Caco-2 (cell line): ENCODE measurements at regions not wholly inside any gene's neighbourhood (a gene's known extent, or its start where the extent isn't known, plus 50 kb on each side); places are given as distances from the start of the nearest gene placed in this dataset.
A peak's percentile ranks its signal among the peaks of the same experiment; 100 is the strongest.

Source experiments
- BruUV-seq: library from RNA; stranded (reverse); fragments of 400-500 nt; replicated peaks from 2 replicates; lab custom pipeline; 2021; lab: Mats Ljungman, UMichigan
- CTCF ChIA-PET: fragments of 300-600 bp; sonication (Branson Sonifier 250); formaldehyde crosslinking; loops from one replicate; lab custom pipeline; 2022; ENCODE audit warnings: antibody characterized with exemption; lab: Charles Lee
- POLR2A ChIA-PET: fragments of 300-600 bp; sonication (Branson Sonifier 250); formaldehyde crosslinking; loops from one replicate; lab custom pipeline; 2022; ENCODE audit warnings: antibody characterized with exemption; lab: Charles Lee
- DNase-seq, 2 experiments: peaks; one replicate each; pipeline versions ENCODE4 v3.0.0 to v3.0.0-alpha.2; 2020 to 2022
- H3K27me3 ChIP-seq: replicated peaks from 2 replicates; pipeline ENCODE4 v1.6.0; 2011; ENCODE audit warnings: low read length; ENCODE audit not compliant: control insufficient read depth, insufficient read depth
- H3K36me3 ChIP-seq: 2 replicates; pipeline ENCODE4 v1.5.1; 2011; ENCODE audit warnings: low read length; ENCODE audit not compliant: control insufficient read depth, insufficient read depth
- H3K4me1 ChIP-seq: fragments of 250-450 bp; sonication (Bioruptor Pico); 2 replicates; pipeline ENCODE4 v1.5.1; 2020; ENCODE audit warnings: mild to moderate bottlenecking
- H3K4me3 ChIP-seq: 2 replicates; pipeline ENCODE4 v1.5.1; 2011; ENCODE audit warnings: low read depth, mild to moderate bottlenecking, control low read depth, low read length
- H3K9me3 ChIP-seq: fragments of 250-450 bp; sonication (Bioruptor Pico); 2 replicates; pipeline ENCODE4 v1.5.1; 2020; ENCODE audit warnings: mild to moderate bottlenecking, moderate library complexity
- H3K27ac Mint-ChIP-seq: one replicate; pipeline ENCODE4 v1.8.0; 2022; ENCODE audit warnings: mixed read lengths; ENCODE audit not compliant: unreplicated experiment
- H3K27me3 Mint-ChIP-seq: one replicate; pipeline ENCODE4 v1.8.0; 2022; ENCODE audit warnings: mixed read lengths; ENCODE audit not compliant: insufficient read depth, unreplicated experiment
- H3K36me3 Mint-ChIP-seq: one replicate; pipeline ENCODE4 v1.8.0; 2022; ENCODE audit warnings: mild to moderate bottlenecking, mixed read lengths; ENCODE audit not compliant: insufficient read depth, unreplicated experiment
- H3K4me1 Mint-ChIP-seq: one replicate; pipeline ENCODE4 v1.8.0; 2022; ENCODE audit warnings: low read depth, mixed read lengths; ENCODE audit not compliant: unreplicated experiment
- H3K4me3 Mint-ChIP-seq: one replicate; pipeline ENCODE4 v1.8.0; 2022; ENCODE audit warnings: mild to moderate bottlenecking, moderate library complexity, mixed read lengths; ENCODE audit not compliant: unreplicated experiment
- H3K9me3 Mint-ChIP-seq: one replicate; pipeline ENCODE4 v1.8.0; 2022; ENCODE audit warnings: mixed read lengths; ENCODE audit not compliant: unreplicated experiment
- intact Hi-C: fragments of 100-400 bp; cut with micrococcal nuclease; formaldehyde crosslinking; loops from one replicate; pipeline ENCODE4 v1.10.0; 2022; ENCODE audit not compliant: unreplicated experiment
- TF ChIP-seq, protein P1 (sequence below), 2 experiments: fragments of 200-600 bp in 1 of 2; IDR thresholded peaks; 1 replicate in 1 of 2; 2 replicates in 1 of 2; pipeline versions ENCODE4 v1.5.1 to v1.8.0; 2011 to 2022; ENCODE audit warnings: antibody characterized with exemption in 1 of 2, control low read depth in 1 of 2, inconsistent platforms in 1 of 2, low read depth in 1 of 2, low read length in 1 of 2, mild to moderate bottlenecking in 1 of 2, moderate library complexity in 1 of 2; ENCODE audit not compliant: insufficient read depth in 1 of 2, severe bottlenecking in 1 of 2, unreplicated experiment in 1 of 2

DNA sequence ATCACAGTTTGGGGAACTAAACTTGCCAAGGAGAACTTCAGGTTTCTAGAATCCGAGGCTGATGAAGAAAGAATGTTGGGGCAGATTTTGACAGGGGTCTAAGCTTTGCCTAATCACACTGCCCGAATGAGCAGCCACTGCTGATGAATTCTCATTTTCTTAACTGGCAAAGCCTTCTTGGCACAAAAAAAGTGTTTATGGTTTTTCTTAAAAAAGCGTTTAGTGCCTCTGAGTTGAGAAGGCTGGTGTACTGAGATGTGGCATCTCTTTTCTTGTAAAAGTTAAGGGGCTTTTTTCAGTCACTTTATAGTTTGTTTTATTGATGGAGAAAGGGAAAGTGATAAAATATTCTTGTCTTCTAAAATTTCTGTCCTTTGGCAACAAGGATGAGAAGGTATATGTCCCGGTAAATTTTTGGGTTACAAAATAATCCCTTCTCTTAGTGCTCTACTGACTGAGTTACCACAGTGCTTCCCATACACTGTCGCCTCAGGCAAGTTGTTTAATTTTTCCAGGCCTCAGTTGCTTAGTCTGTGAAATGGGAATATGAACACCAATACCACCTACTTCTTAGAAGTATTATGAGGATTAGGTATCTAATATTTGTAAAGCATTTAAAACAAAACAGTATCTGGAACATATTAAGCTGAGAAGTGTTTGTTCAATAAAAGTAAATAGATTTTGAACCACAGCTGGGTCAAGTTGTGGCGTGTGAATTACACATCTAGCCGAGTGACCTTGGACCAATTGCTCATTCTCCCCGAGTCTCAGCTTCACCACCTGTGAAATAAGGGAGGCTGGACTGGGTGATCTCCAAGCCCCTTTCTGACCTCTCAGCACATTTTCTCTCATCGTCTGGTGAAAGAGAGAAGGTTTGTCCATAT, 320.8 kb downstream of the HAPSTR1 start:
- Histone ChIP-seq H3K27me3 (no peaks in the 10 kb centered on the region; the same call in 1 of the 2 replicates), H3K4me1 (no peaks in the 10 kb centered on the region), H3K9me3 (no peaks in the 10 kb centered on the region), H3K36me3 (no peaks in the 10 kb centered on the region), H3K4me3 (no peak overlapping the region)
- ChIA-PET POLR2A (no interaction called here), CTCF (no interaction called here)
- H3K4me1 Mint-ChIP-seq, result no peaks in the 10 kb centered on the region
- no peaks in the 10 kb centered on the region for H3K27me3 Mint-ChIP-seq
- no peaks in the 10 kb centered on the region for H3K9me3 Mint-ChIP-seq
- DNase-seq, result no peak
- no peaks in the 10 kb centered on the region for H3K36me3 Mint-ChIP-seq
- TF ChIP-seq, protein P1, sequence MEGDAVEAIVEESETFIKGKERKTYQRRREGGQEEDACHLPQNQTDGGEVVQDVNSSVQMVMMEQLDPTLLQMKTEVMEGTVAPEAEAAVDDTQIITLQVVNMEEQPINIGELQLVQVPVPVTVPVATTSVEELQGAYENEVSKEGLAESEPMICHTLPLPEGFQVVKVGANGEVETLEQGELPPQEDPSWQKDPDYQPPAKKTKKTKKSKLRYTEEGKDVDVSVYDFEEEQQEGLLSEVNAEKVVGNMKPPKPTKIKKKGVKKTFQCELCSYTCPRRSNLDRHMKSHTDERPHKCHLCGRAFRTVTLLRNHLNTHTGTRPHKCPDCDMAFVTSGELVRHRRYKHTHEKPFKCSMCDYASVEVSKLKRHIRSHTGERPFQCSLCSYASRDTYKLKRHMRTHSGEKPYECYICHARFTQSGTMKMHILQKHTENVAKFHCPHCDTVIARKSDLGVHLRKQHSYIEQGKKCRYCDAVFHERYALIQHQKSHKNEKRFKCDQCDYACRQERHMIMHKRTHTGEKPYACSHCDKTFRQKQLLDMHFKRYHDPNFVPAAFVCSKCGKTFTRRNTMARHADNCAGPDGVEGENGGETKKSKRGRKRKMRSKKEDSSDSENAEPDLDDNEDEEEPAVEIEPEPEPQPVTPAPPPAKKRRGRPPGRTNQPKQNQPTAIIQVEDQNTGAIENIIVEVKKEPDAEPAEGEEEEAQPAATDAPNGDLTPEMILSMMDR (IDR thresholded peaks at IDR 0.05; ENCODE audit: insufficient read depth in 1 of 2, low read depth in 1 of 2, low read length in 1 of 2, severe bottlenecking in 1 of 2, unreplicated experiment in 1 of 2), result no peak
- intact Hi-C loops, result no loop called here
- no peak overlapping the region for H3K27ac Mint-ChIP-seq
- H3K4me3 Mint-ChIP-seq, result no peak overlapping the region
- BruUV-seq, result no TSS peak

DNA sequence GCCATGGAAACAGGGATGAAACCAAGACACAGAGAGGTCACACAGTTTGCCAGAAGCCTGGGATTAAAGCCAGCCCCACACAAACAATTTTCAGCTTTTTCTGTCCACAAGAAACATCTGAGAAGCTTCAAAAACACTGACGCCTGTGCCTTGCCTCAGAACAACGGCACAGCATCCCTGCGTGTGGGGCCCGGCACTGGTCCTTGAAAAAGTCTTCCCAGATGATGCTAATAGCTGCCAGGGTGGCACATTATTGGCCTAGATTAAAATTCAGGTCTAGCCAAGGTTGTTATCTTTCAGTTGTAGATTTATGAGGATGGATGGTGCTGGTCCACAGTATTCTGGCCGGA, 321.4 kb downstream of the HAPSTR1 start:
- H3K4me1 ChIP-seq, result no peaks in the 10 kb centered on the region
- no peaks in the 10 kb centered on the region for H3K4me1 Mint-ChIP-seq
- H3K9me3 Mint-ChIP-seq, result no peaks in the 10 kb centered on the region
- no peaks in the 10 kb centered on the region for H3K36me3 ChIP-seq
- BruUV-seq, result no TSS peak
- H3K4me3 Mint-ChIP-seq, result no peak overlapping the region
- H3K27me3 ChIP-seq, result no peaks in the 10 kb centered on the region; the same call in 1 of the 2 replicates
- no peak overlapping the region for H3K4me3 ChIP-seq
- CTCF ChIA-PET, result no interaction called here
- intact Hi-C loops, result no loop called here
- H3K36me3 Mint-ChIP-seq, result no peaks in the 10 kb centered on the region
- H3K27ac Mint-ChIP-seq, result no peak overlapping the region
- TF ChIP-seq, protein P1 (IDR thresholded peaks at IDR 0.05; ENCODE audit: insufficient read depth in 1 of 2, low read depth in 1 of 2, low read length in 1 of 2, severe bottlenecking in 1 of 2, unreplicated experiment in 1 of 2), result no peak
- DNase-seq, result no peak
- POLR2A ChIA-PET, result no interaction called here
- no peaks in the 10 kb centered on the region for H3K9me3 ChIP-seq
- H3K27me3 Mint-ChIP-seq, result peaks cover 3% of the 10 kb centered on the region

DNA sequence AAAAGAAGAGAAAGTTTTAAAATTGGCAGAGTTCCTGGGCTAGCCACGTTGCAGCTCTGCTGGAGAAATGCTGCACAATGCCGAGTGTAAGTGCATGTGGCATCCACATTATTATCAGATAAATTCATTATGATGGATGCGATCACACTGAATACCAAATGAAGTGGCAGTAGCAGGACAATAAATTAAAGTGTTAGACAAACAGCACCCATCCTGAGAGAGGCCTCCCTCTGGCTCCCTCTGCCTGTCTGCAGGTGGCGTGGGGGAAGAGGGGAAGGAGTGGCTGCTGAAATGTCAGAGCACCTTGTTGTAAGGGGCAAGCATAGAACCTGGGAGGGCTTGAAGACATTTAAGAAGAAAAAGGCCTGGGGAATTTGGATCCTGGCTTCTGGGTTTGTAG, 324.1 kb downstream of the HAPSTR1 start:
- Histone ChIP-seq H3K4me1 (no peaks in the 10 kb centered on the region), H3K9me3 (no peaks in the 10 kb centered on the region), H3K4me3 (no peak overlapping the region), H3K27me3 (no peaks in the 10 kb centered on the region; the same call in 1 of the 2 replicates), H3K36me3 (no peaks in the 10 kb centered on the region)
- ChIA-PET POLR2A (no interaction called here), CTCF (no interaction called here)
- Mint-ChIP-seq H3K4me1 (no peaks in the 10 kb centered on the region), H3K27ac (no peak overlapping the region), H3K4me3 (no peak overlapping the region), H3K9me3 (no peaks in the 10 kb centered on the region), H3K27me3 (peaks cover 8% of the 10 kb centered on the region), H3K36me3 (no peaks in the 10 kb centered on the region)
- no TSS peak for BruUV-seq
- intact Hi-C loops, result no loop called here
- TF ChIP-seq, protein P1 (IDR thresholded peaks at IDR 0.05; ENCODE audit: insufficient read depth in 1 of 2, low read depth in 1 of 2, low read length in 1 of 2, severe bottlenecking in 1 of 2, unreplicated experiment in 1 of 2), result peak in 1 of 2 experiments; percentile 14
- DNase-seq, result peak; percentile 27 to 34
